H1 (cell line): ENCODE measurements at regions not wholly inside any gene's neighbourhood (a gene's known extent, or its start where the extent isn't known, plus 50 kb on each side); places are given as distances from the start of the nearest gene placed in this dataset.

Experiments used
- CTCF ChIA-PET: fragments of 300-600 bp; sonication (Branson Sonifier 250); formaldehyde crosslinking; loops from one replicate; lab custom pipeline; 2021; ENCODE audit not compliant: partially characterized antibody; lab: Charles Lee
- POLR2A ChIA-PET: fragments of 300-600 bp; sonication (Branson Sonifier 250); formaldehyde crosslinking; loops from one replicate; lab custom pipeline; 2021; ENCODE audit warnings: inconsistent platforms; ENCODE audit not compliant: partially characterized antibody; lab: Charles Lee
- DNase-seq, 2 experiments: peaks; one replicate each; pipeline versions ENCODE4 v3.0.0 to v3.0.0-alpha.2; 2010 to 2022; ENCODE audit warnings: low spot score in 2 of 2, low read depth in 1 of 2, mixed read lengths in 1 of 2
- FAIRE-seq: peaks from 2 replicates; lab custom pipeline; 2011; peaks lifted over from hg19 to GRCh38; lab: Jason Lieb, UNC
- H2AFZ ChIP-seq: 2 replicates; pipeline ENCODE4 v1.8.1; 2012; ENCODE audit warnings: low read length, inconsistent platforms
- H2AK5ac ChIP-seq: 2 replicates; pipeline ENCODE4 v1.6.1; 2013; ENCODE audit warnings: low read depth, low read length
- H2BK120ac ChIP-seq: replicated peaks from 2 replicates; pipeline ENCODE3; 2013; ENCODE audit warnings: low read depth, low read length, inconsistent platforms
- H2BK12ac ChIP-seq: 2 replicates; pipeline ENCODE4 v1.6.1; 2013; ENCODE audit warnings: low read depth, low read length
- H2BK15ac ChIP-seq: 2 replicates; pipeline ENCODE4 v1.6.1; 2013; ENCODE audit warnings: low read length
- H2BK20ac ChIP-seq: 2 replicates; pipeline ENCODE4 v1.6.1; 2013; ENCODE audit warnings: low read length
- H2BK5ac ChIP-seq: 2 replicates; pipeline ENCODE4 v1.6.1; 2013; ENCODE audit warnings: low read depth, low read length
- H3K14ac ChIP-seq: 2 replicates; pipeline ENCODE4 v1.6.1; 2013; ENCODE audit warnings: inconsistent platforms; ENCODE audit not compliant: insufficient read length
- H3K18ac ChIP-seq: 2 replicates; pipeline ENCODE4 v1.6.1; 2013; ENCODE audit warnings: low read length; ENCODE audit errors: extremely low read depth
- H3K23ac ChIP-seq: 2 replicates; pipeline ENCODE4 v1.6.1; 2013; ENCODE audit warnings: inconsistent platforms; ENCODE audit not compliant: insufficient read length
- H3K23me2 ChIP-seq: 2 replicates; pipeline ENCODE4 v1.6.1; 2013; ENCODE audit warnings: low read depth, low read length
- H3K27ac ChIP-seq: 2 replicates; pipeline ENCODE4 v1.6.1; 2011; ENCODE audit warnings: low read depth, low read length, inconsistent platforms
- H3K27me3 ChIP-seq, 4 experiments: replicated peaks in 1 of 4; 1 replicate in 1 of 4; 2 replicates in 3 of 4; pipeline versions ENCODE4 v1.6.1 to v1.8.1; 2011 to 2013; ENCODE audit warnings: low read length in 3 of 4, mild to moderate bottlenecking in 3 of 4, inconsistent platforms in 2 of 4, mixed read lengths in 2 of 4, moderate library complexity in 1 of 4; ENCODE audit not compliant: control insufficient read depth in 3 of 4, insufficient read depth in 3 of 4; ENCODE audit errors: extremely low read depth in 1 of 4
- H3K36me3 ChIP-seq, 4 experiments: 2 replicates each; pipeline versions ENCODE4 v1.6.1 to v1.8.1; 2011 to 2013; ENCODE audit warnings: mild to moderate bottlenecking in 4 of 4, low read length in 3 of 4, moderate library complexity in 2 of 4, control low read depth in 1 of 4, inconsistent platforms in 1 of 4; ENCODE audit not compliant: insufficient read depth in 4 of 4, control insufficient read depth in 2 of 4
- H3K4ac ChIP-seq: replicated peaks from 2 replicates; pipeline ENCODE3; 2013; ENCODE audit warnings: low read length, low read depth, mixed read lengths, inconsistent platforms; ENCODE audit not compliant: insufficient read length
- H3K4me1 ChIP-seq, 4 experiments: replicated peaks in 1 of 4; 1 replicate in 1 of 4; 2 replicates in 3 of 4; pipeline versions ENCODE4 v1.6.1 to v1.8.1; 2011 to 2013; ENCODE audit warnings: low read length in 3 of 4, inconsistent platforms in 2 of 4, mixed read lengths in 1 of 4; ENCODE audit not compliant: insufficient read depth in 4 of 4, control insufficient read depth in 3 of 4
- H3K4me2 ChIP-seq, 2 experiments: 2 replicates each; pipeline versions ENCODE4 v1.6.1 to v1.8.1; 2011 to 2013; ENCODE audit warnings: low read depth in 2 of 2, low read length in 2 of 2, control low read depth in 1 of 2, inconsistent platforms in 1 of 2, mild to moderate bottlenecking in 1 of 2; ENCODE audit not compliant: insufficient read depth in 1 of 2
- H3K4me3 ChIP-seq, 4 experiments: fragments of 200-600, 300-600 bp in 1 of 4; sonication (generic), shearing (Covaris generic), sonication (Bioruptor Twin) in 1 of 4; 2 replicates each; pipeline versions ENCODE4 v1.5.1 to v1.8.1; 2011 to 2016; ENCODE audit warnings: low read length in 4 of 4, low read depth in 3 of 4, control low read depth in 2 of 4, inconsistent platforms in 2 of 4, mild to moderate bottlenecking in 2 of 4, mixed read lengths in 1 of 4, moderate library complexity in 1 of 4; ENCODE audit not compliant: insufficient read depth in 2 of 4; ENCODE audit errors: extremely low read depth in 1 of 4
- H3K56ac ChIP-seq: replicated peaks from 2 replicates; pipeline ENCODE3; 2013; ENCODE audit warnings: low read depth, mild to moderate bottlenecking, mixed read lengths, low read length, inconsistent platforms; ENCODE audit not compliant: insufficient read length
- H3K79me1 ChIP-seq: 2 replicates; pipeline ENCODE4 v1.6.1; 2013; ENCODE audit warnings: low read depth, low read length, control low read depth
- H3K79me2 ChIP-seq, 2 experiments: 2 replicates each; pipeline versions ENCODE4 v1.6.1 to v1.8.1; 2012 to 2013; ENCODE audit warnings: low read length in 2 of 2, mild to moderate bottlenecking in 2 of 2, inconsistent platforms in 1 of 2; ENCODE audit not compliant: insufficient read depth in 2 of 2, control insufficient read depth in 1 of 2
- H3K9ac ChIP-seq, 4 experiments: replicated peaks in 1 of 4; 1 replicate in 1 of 4; 2 replicates in 3 of 4; pipeline versions ENCODE4 v1.6.1 to v1.8.1; 2011 to 2013; ENCODE audit warnings: low read depth in 3 of 4, low read length in 3 of 4, control low read depth in 2 of 4, mild to moderate bottlenecking in 2 of 4, moderate library complexity in 2 of 4, inconsistent platforms in 1 of 4; ENCODE audit errors: extremely low read depth in 1 of 4
- H3K9me3 ChIP-seq, 2 experiments: 2 replicates each; pipeline versions ENCODE4 v1.6.1 to v1.8.1; 2012 to 2013; ENCODE audit warnings: mild to moderate bottlenecking in 2 of 2, moderate library complexity in 2 of 2, control low read depth in 1 of 2, inconsistent platforms in 1 of 2, low read depth in 1 of 2, low read length in 1 of 2, mixed read lengths in 1 of 2; ENCODE audit not compliant: insufficient read depth in 2 of 2
- H4K20me1 ChIP-seq, 2 experiments: replicated peaks in 1 of 2; 2 replicates each; pipeline versions ENCODE3 to v1.8.1; 2011 to 2013; ENCODE audit warnings: inconsistent platforms in 2 of 2, low read length in 2 of 2, mild to moderate bottlenecking in 1 of 2; ENCODE audit not compliant: insufficient read depth in 2 of 2, control insufficient read depth in 1 of 2
- H4K5ac ChIP-seq: 2 replicates; pipeline ENCODE4 v1.6.1; 2013; ENCODE audit warnings: low read length, low read depth, mixed read lengths, inconsistent platforms; ENCODE audit not compliant: insufficient read length
- H4K8ac ChIP-seq: 2 replicates; pipeline ENCODE4 v1.8.0; 2013; ENCODE audit warnings: mild to moderate bottlenecking, moderate library complexity, low read length, inconsistent platforms; ENCODE audit not compliant: insufficient read depth; ENCODE audit errors: extremely low read depth
- H4K91ac ChIP-seq: replicated peaks from 2 replicates; pipeline ENCODE3; 2013; ENCODE audit warnings: low read length, mixed read lengths, inconsistent platforms; ENCODE audit not compliant: insufficient read length
- ATF3 ChIP-seq: IDR thresholded peaks from 2 replicates; pipeline ENCODE4 v1.6.1; 2011; ENCODE audit warnings: low read depth, mild to moderate bottlenecking, low read length; ENCODE audit not compliant: insufficient read depth
- EZH2 ChIP-seq: fragments of 200-600 bp; sonication (generic); IDR thresholded peaks from 2 replicates; pipeline ENCODE4 v1.7.1; 2012; ENCODE audit warnings: low read depth, mild to moderate bottlenecking, moderate library complexity, low read length, inconsistent platforms; ENCODE audit not compliant: severe bottlenecking
- GTF2F1 ChIP-seq: IDR thresholded peaks from 2 replicates; pipeline ENCODE4 v1.6.1; 2012; ENCODE audit warnings: low read depth, low read length, improper control_type of control experiment, borderline replicate concordance
- KDM1A ChIP-seq: fragments of 200-600, 300-600 bp; sonication (generic); IDR thresholded peaks from 2 replicates; pipeline ENCODE4 v1.7.1; 2016; ENCODE audit warnings: mild to moderate bottlenecking, low read length, borderline replicate concordance
- KDM4A ChIP-seq: IDR thresholded peaks from one replicate; pipeline ENCODE4 v1.7.1; 2012; ENCODE audit warnings: low read depth, mild to moderate bottlenecking, moderate library complexity, low read length, inconsistent platforms; ENCODE audit not compliant: severe bottlenecking
- RNF2 ChIP-seq: fragments of 200-900, 300-1000 bp; sonication (generic); IDR thresholded peaks from 2 replicates; pipeline ENCODE4 v1.7.1; 2016; ENCODE audit warnings: borderline replicate concordance, low read depth, mild to moderate bottlenecking, antibody characterized with exemption, low read length; ENCODE audit not compliant: poor library complexity, severe bottlenecking; ENCODE audit errors: missing control alignments
- SUZ12 ChIP-seq: fragments of 200-600 bp; sonication (generic); IDR thresholded peaks from 2 replicates; pipeline ENCODE4 v1.6.1; 2012; ENCODE audit warnings: mild to moderate bottlenecking, inconsistent platforms, low read length, moderate library complexity, mixed read lengths
- TAF7 ChIP-seq: optimal IDR thresholded peaks from 2 replicates; pipeline ENCODE3; 2011; ENCODE audit warnings: low read depth, mild to moderate bottlenecking, inconsistent platforms, low read length, moderate library complexity, borderline replicate concordance
- WGBS, 2 experiments: shearing (Covaris generic) in 1 of 2; methylation state at CpG; one replicate each; pipeline versions ENCODE4 v1.1.6 to v1.1.7; 2013 to 2015; ENCODE audit warnings: low lambda C conversion rate in 2 of 2, mixed read lengths in 2 of 2, inconsistent platforms in 1 of 2, low coverage in 1 of 2, missing lambda C conversion rate in 1 of 2; ENCODE audit not compliant: insufficient replicate concordance in 2 of 2, insufficient coverage in 1 of 2, insufficient read length in 1 of 2; ENCODE audit errors: extremely low coverage in 1 of 2, missing lambda C conversion rate in 1 of 2; 5-methylcytosine and 5-hydroxymethylcytosine counted together

GRCh38 chr20:3304456-3304855 is 65.5 kb upstream of the SLC4A11 start:
- Histone ChIP-seq H3K27me3 (no peaks in the 10 kb centered on the region), H3K9ac (no peak overlapping the region), H4K5ac (no peak overlapping the region), H4K91ac (no peak overlapping the region), H3K9me3 (no peaks in the 10 kb centered on the region), H4K20me1 (no peaks in the 10 kb centered on the region), H3K4me2 (no peak overlapping the region), H3K27ac (no peak overlapping the region), H3K18ac (no peak overlapping the region), H2BK15ac (no peak overlapping the region), H2BK120ac (no peak overlapping the region), H2AFZ (no peak overlapping the region), H2BK5ac (no peak overlapping the region), H3K36me3 (peaks cover 0 to 3% (median 0%) of the 10 kb centered on the region in 4 experiments; a peak in 1 of 8 replicates), H3K4me1 (no peaks in the 10 kb centered on the region), H3K23me2 (no peaks in the 10 kb centered on the region), H4K8ac (no peak overlapping the region), H3K79me1 (no peaks in the 10 kb centered on the region), H3K56ac (no peak overlapping the region), H3K23ac (no peak overlapping the region), H3K4me3 (no peak overlapping the region), H3K14ac (no peak overlapping the region), H2BK12ac (no peak overlapping the region), H2AK5ac (no peak overlapping the region), H3K4ac (no peak overlapping the region), H3K79me2 (no peaks in the 10 kb centered on the region), H2BK20ac (no peak overlapping the region)
- ChIA-PET CTCF (interaction anchor here (1.0 to 5.2 kb wide), 8 partner anchors 11 to 186 kb away, joined by 3 to 51 read pairs (median 4); no protein-coding TSS in a partner anchor), POLR2A (no interaction called here)
- no peak for FAIRE-seq
- no peak for TF ChIP-seq KDM4A
- no peak for TF ChIP-seq EZH2
- TF ChIP-seq KDM1A, result no peak
- no peak for TF ChIP-seq RNF2
- TF ChIP-seq TAF7, result no peak
- TF ChIP-seq ATF3, result no peak
- TF ChIP-seq GTF2F1, result no peak
- TF ChIP-seq SUZ12, result no peak
- DNase-seq, result no peak
- 90% methylated on average over 4 of the region's 4 CpGs; no CpG with 5 or more reads in 1 of the 2 experiments for WGBS, 2 experiments
